Activated CD8-positive, alpha-beta memory T cell treated with anti-CD3 and anti-CD28 coated beads, Interleukin-2, amount 50 U/mL, for 48 hours (primary cell): ENCODE measurements at regions not wholly inside any gene's neighbourhood (a gene's known extent, or its start where the extent isn't known, plus 50 kb on each side); places are given as distances from the start of the nearest gene placed in this dataset.

Source experiments
- DNase-seq: peaks from one replicate; pipeline ENCODE4 v3.0.0-alpha.2; 2020

GRCh38 chr9:134487066-134487710, 154.4 kb upstream of the COL5A1 start:
- peak; percentile 32 for DNase-seq

GRCh38 chr9:134488331-134489280, 153.0 kb upstream of the COL5A1 start:
- peak; percentile 32 for DNase-seq

GRCh38 chr9:134489621-134490408, 151.8 kb upstream of the COL5A1 start:
- peak; percentile 42 for DNase-seq

- DNase-seq = no peak
Measured at GRCh38 chr9:134490446-134490845, 151.2 kb upstream of the COL5A1 start.

GRCh38 chr9:134491196-134491835, 150.3 kb upstream of the COL5A1 start:
- DNase-seq = no peak

GRCh38 chr9:134491856-134492255, 149.7 kb upstream of the COL5A1 start:
- DNase-seq = no peak

GRCh38 chr9:134492281-134492691, 149.3 kb upstream of the COL5A1 start:
- DNase-seq = no peak

GRCh38 chr9:134492721-134493460, 148.7 kb upstream of the COL5A1 start:
- DNase-seq = no peak

GRCh38 chr9:134493461-134494272, 147.9 kb upstream of the COL5A1 start:
- no peak for DNase-seq

GRCh38 chr9:134494273-134494815, 147.3 kb upstream of the COL5A1 start:
- DNase-seq = no peak

GRCh38 chr9:134494905-134495304, 146.7 kb upstream of the COL5A1 start:
- DNase-seq = no peak

- DNase-seq = no peak
Measured at GRCh38 chr9:134495881-134496412, 145.7 kb upstream of the COL5A1 start.

- DNase-seq = no peak
Measured at GRCh38 chr9:134496413-134497282, 145.0 kb upstream of the COL5A1 start.

- no peak for DNase-seq
Measured at GRCh38 chr9:134497283-134497860, 144.2 kb upstream of the COL5A1 start.

GRCh38 chr9:134498814-134499166, 142.8 kb upstream of the COL5A1 start:
- DNase-seq = no peak

GRCh38 chr9:134500931-134501760, 140.5 kb upstream of the COL5A1 start:
- DNase-seq = no peak

GRCh38 chr9:134501761-134502265, 139.8 kb upstream of the COL5A1 start:
- no peak for DNase-seq

- DNase-seq = no peak
Measured at GRCh38 chr9:134502266-134502791, 139.3 kb upstream of the COL5A1 start.
